Effector CD4-positive, alpha-beta T cell (primary cell): ENCODE measurements at regions not wholly inside any gene's neighbourhood (a gene's known extent, or its start where the extent isn't known, plus 50 kb on each side); places are given as distances from the start of the nearest gene placed in this dataset.

ENCODE experiments used
- DNase-seq: peaks from one replicate; pipeline ENCODE4 v3.0.0-alpha.2; 2020

GRCh38 chr2:147647816-147648215 lies 197.0 kb upstream of the ACVR2A start:
- no peak for DNase-seq

GRCh38 chr2:147646818-147647468 lies 197.9 kb upstream of the ACVR2A start:
- DNase-seq, result no peak

- DNase-seq, result no peak
Measured at GRCh38 chr2:147644491-147644890, 200.3 kb upstream of the ACVR2A start.

- no peak for DNase-seq
Measured at GRCh38 chr2:147642765-147643164, 202.1 kb upstream of the ACVR2A start.

GRCh38 chr2:147641651-147642050 lies 203.2 kb upstream of the ACVR2A start:
- DNase-seq, result no peak

- no peak for DNase-seq
Measured at GRCh38 chr2:147639891-147640290, 204.9 kb upstream of the ACVR2A start.

GRCh38 chr2:147639386-147639785 lies 205.4 kb upstream of the ACVR2A start:
- DNase-seq, result no peak

GRCh38 chr2:147636886-147637285 lies 207.9 kb upstream of the ACVR2A start:
- no peak for DNase-seq

- DNase-seq, result no peak
Measured at GRCh38 chr2:147636238-147636882, 208.5 kb upstream of the ACVR2A start.

GRCh38 chr2:147634826-147635225 lies 210.0 kb upstream of the ACVR2A start:
- no peak for DNase-seq

GRCh38 chr2:147632198-147632597 lies 212.6 kb upstream of the ACVR2A start:
- DNase-seq, result no peak

GRCh38 chr2:147631294-147631693 lies 213.5 kb upstream of the ACVR2A start:
- no peak for DNase-seq

GRCh38 chr2:147630585-147630984 lies 214.2 kb upstream of the ACVR2A start:
- DNase-seq, result no peak

- no peak for DNase-seq
Measured at GRCh38 chr2:147628971-147629421, 215.8 kb upstream of the ACVR2A start.

GRCh38 chr2:147623328-147623727 lies 221.5 kb upstream of the ACVR2A start:
- no peak for DNase-seq

GRCh38 chr2:147621656-147622197 lies 223.1 kb upstream of the ACVR2A start:
- no peak for DNase-seq

GRCh38 chr2:147619808-147620207 lies 225.0 kb upstream of the ACVR2A start:
- DNase-seq, result no peak

GRCh38 chr2:147615726-147616125 lies 229.1 kb upstream of the ACVR2A start:
- no peak for DNase-seq

- no peak for DNase-seq
Measured at GRCh38 chr2:147614979-147615470, 229.8 kb upstream of the ACVR2A start.

- no peak for DNase-seq
Measured at GRCh38 chr2:147614471-147614870, 230.4 kb upstream of the ACVR2A start.

GRCh38 chr2:147610496-147611040 lies 234.3 kb upstream of the ACVR2A start:
- no peak for DNase-seq

GRCh38 chr2:147609301-147609700 lies 235.5 kb upstream of the ACVR2A start:
- no peak for DNase-seq

- DNase-seq, result no peak
Measured at GRCh38 chr2:147607379-147607778, 237.4 kb upstream of the ACVR2A start.

GRCh38 chr2:147603876-147604275 lies 241.0 kb upstream of the ACVR2A start:
- no peak for DNase-seq
